HG03558 (cell line): ENCODE measurements at regions not wholly inside any gene's neighbourhood (a gene's known extent, or its start where the extent isn't known, plus 50 kb on each side); places are given as distances from the start of the nearest gene placed in this dataset.

Experiments
- ATAC-seq: cut with Tn5 transposase; IDR thresholded peaks from one replicate; pipeline ENCODE4 v1.9.1; 2021; ENCODE audit warnings: moderate number of reproducible peaks; ENCODE audit not compliant: unreplicated experiment; ENCODE audit errors: extremely low read depth

DNA sequence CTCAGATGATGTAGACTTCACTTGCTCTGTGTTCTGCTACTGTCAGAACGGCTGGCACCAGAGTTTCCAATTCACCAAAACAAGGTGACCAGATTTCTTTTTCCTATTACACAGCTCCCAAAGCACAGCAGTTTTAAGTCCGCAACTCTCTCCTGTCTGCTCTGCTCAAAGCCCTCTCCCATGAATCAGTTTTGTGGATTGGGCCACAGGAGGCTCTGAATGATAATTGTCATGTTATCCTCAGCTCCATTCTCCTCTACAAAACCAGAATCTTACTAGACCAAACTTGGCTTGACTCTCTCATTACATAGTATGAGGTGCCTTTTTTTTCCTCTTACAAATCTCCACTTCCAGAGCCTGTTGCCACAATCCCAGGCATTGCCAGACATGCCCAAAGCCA lies 223.5 kb downstream of the SNX13 start:
- ATAC-seq: no peak

DNA sequence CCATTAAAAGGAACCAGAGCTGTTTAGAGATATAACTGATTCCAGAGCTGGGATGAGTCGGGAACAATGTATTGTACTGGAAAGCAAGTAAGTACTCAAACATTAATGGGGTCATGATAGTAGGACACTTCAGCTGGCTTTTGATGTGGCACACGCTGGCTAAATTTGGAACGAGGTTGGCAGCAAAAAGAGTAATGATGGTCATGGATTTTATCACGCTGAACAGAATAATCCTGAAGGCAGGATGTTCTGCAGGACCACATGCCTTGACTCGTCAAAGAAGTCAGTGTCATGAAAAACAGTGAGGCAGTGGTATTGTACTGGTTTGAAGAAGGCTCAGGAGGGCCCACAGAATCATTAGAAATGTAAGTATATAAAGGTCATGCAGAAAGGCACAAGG lies 220.3 kb downstream of the SNX13 start:
- no peak for ATAC-seq

DNA sequence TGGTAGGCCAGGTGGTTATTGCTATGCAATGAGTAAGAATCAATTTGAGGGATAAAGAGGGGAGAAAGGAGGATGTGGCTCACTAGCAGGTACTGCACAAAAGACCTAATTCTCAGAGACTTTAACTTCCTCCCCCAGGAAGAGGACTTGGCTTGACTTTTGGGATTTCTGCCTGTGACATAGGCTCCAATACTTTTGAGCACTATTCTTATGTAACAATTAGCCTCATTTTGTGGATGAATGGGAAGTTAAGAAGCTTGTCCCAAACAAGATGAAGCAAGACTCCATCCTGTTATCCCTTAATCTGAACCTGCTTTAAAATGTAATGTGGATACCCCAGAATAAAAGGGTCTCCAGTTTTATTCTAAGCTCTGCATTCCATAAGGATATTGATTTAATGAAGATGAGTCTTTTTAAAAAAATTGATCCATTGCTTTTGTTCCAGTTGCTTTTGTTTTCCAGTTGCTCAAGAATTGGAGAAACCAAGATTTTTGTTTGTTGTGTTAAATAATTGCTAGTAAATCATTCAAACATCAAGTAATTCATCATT lies 218.5 kb downstream of the SNX13 start:
- no peak for ATAC-seq

DNA sequence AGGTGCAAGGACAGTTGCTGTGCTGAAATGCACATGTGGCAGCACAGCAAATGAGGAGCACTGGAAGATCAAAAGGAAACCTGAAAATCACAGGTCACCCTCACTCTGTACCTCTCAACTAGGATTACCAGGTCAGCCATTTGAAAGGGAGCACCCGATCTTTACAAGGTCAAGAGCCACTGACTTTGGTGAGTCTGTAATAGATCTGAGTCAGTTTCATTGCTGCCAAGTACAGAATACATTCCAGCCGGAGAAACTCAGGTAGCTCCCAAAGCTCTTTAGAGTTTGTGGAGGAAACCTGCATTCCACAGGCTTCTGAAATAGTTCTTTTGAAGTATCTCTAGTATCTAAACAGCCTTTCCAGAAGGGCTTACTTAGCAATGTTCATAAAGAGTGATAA lies 217.5 kb downstream of the SNX13 start:
- ATAC-seq: no peak

DNA sequence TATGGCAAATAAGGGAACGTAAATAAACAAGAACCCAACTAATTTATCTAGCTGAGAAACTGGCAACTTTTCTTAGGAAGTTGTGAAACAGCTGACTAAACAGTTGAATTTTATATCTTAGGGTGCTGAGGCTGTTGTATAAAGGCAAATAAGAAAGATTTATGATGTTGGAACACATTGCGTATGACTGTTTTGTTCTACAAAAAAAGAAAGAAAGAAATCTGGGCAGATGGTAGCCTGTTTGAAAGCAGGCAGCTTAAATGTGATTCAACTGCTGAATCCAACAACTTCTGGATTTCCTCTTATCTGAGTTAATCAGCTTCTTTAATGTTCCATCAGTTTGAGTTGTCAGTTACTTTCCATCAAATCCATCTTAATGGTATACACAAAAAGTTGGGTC lies 214.5 kb downstream of the SNX13 start:
- no peak for ATAC-seq

DNA sequence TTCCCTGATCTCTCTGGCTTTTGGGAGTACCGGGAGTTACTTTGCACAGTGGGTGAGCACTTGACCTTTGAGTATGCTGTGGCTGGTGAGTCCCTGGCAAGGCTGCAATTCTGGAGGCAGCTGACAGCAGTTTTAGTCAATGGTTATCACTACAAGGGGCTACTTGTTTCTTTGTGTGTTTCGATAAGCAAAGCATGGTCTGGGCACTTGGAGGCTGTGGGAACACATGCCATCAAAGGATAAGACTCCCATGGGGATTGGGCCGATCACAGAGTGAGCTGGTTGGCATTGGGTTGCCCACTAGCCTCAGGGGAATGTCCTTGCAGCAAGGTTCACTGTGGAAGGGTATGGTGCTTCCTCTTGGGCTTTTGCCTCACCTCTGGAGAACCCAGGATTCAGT lies 208.2 kb downstream of the SNX13 start:
- ATAC-seq: no peak
